ENCODE measurements at regions not wholly inside any gene's neighbourhood (a gene's known extent, or its start where the extent isn't known, plus 50 kb on each side); places are given as distances from the start of the nearest gene placed in this dataset.

GRCh38 chr5:176181271-176181855 lies 56.9 kb upstream of the SIMC1 start:
- DNase-seq = no peak

GRCh38 chr5:176183321-176184074 lies 54.7 kb upstream of the SIMC1 start:
- no peak for DNase-seq

- DNase-seq = no peak
Measured at GRCh38 chr5:176184608-176185132, 53.6 kb upstream of the SIMC1 start.

GRCh38 chr5:176185133-176185733 lies 53.0 kb upstream of the SIMC1 start:
- peak; percentile 37 for DNase-seq

GRCh38 chr5:176186107-176186506 lies 52.1 kb upstream of the SIMC1 start:
- no peak for DNase-seq

- DNase-seq = no peak
Measured at GRCh38 chr5:176187276-176188062, 50.8 kb upstream of the SIMC1 start.

GRCh38 chr5:176188085-176188484 lies 50.1 kb upstream of the SIMC1 start:
- DNase-seq = no peak

Data from DMS 273 treated with DMSO at 0.1 percent for 48 hours (cell line).